Thyroid gland (tissue), 4 donors: ENCODE measurements at regions not wholly inside any gene's neighbourhood (a gene's known extent, or its start where the extent isn't known, plus 50 kb on each side); places are given as distances from the start of the nearest gene placed in this dataset.

Experiments
- POLR2A ChIP-seq, 2 donors: fragments of 450-650 bp; IDR thresholded peaks; one replicate each; pipeline ENCODE4 v1.6.1; 2017; ENCODE audit warnings: antibody characterized with exemption in 2 of 2, mild to moderate bottlenecking in 2 of 2, moderate library complexity in 1 of 2
- TF ChIP-seq, protein P1 (sequence below), 6 experiments: fragments of 200-600 bp in 3 of 6; fragments of 450-650 bp in 3 of 6; sonication (generic) in 3 of 6; IDR thresholded peaks; one replicate each; pipeline ENCODE4 v1.5.1; 2016 to 2019; ENCODE audit warnings: antibody characterized with exemption in 6 of 6, mild to moderate bottlenecking in 2 of 6, inconsistent platforms in 1 of 6, moderate library complexity in 1 of 6

DNA sequence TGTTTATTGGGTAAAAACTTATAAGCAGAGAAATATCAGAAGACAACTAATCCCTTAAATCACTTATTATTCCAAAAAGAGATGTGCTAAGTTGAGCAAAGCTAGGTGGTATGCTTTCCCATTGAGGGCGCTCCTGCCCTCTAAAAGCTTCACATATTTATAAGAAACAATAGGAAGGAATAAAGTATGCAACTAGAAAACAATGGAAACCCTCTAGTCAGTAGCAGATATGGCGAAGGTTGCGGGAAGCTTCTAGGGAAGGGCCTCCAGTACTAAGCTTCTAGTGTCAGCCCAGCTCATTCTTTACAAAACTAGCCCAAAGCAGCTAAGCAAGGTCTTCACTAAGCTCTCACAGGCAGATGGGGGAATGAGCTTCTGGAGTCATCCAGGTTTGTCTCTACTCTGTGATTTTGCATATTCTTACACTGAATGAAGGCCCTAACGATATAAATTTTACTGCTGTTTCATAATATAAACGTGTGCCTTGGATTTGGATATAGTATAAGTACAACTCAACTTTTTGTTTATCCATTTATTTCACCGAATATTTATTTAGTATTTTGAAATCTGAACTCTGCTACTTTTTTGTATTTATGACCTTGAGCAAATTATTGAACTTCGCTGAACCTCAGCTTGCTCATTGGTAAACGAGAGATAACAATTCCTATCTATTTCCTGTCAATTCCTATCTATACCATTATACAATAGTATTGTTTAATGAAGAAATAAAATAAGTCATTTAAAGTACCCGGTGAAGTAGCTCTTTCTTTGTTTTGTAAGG is 571.4 kb downstream of the ELAVL2 start:
- TF ChIP-seq POLR2A (IDR thresholded peaks at IDR 0.05): no peak
- TF ChIP-seq, protein P1, sequence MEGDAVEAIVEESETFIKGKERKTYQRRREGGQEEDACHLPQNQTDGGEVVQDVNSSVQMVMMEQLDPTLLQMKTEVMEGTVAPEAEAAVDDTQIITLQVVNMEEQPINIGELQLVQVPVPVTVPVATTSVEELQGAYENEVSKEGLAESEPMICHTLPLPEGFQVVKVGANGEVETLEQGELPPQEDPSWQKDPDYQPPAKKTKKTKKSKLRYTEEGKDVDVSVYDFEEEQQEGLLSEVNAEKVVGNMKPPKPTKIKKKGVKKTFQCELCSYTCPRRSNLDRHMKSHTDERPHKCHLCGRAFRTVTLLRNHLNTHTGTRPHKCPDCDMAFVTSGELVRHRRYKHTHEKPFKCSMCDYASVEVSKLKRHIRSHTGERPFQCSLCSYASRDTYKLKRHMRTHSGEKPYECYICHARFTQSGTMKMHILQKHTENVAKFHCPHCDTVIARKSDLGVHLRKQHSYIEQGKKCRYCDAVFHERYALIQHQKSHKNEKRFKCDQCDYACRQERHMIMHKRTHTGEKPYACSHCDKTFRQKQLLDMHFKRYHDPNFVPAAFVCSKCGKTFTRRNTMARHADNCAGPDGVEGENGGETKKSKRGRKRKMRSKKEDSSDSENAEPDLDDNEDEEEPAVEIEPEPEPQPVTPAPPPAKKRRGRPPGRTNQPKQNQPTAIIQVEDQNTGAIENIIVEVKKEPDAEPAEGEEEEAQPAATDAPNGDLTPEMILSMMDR (IDR thresholded peaks at IDR 0.05): no peak
